ENCODE measurements at regions not wholly inside any gene's neighbourhood (a gene's known extent, or its start where the extent isn't known, plus 50 kb on each side); places are given as distances from the start of the nearest gene placed in this dataset.
A peak's percentile ranks its signal among the peaks of the same experiment; 100 is the strongest.

GRCh38 chr1:42096554-42096953, 56.7 kb upstream of the GUCA2B start:
- peak in 1 of 3 donors; percentile 38 for DNase-seq (ENCODE audit: low read depth in 2 of 3, low spot score in 2 of 3)

DNA sequence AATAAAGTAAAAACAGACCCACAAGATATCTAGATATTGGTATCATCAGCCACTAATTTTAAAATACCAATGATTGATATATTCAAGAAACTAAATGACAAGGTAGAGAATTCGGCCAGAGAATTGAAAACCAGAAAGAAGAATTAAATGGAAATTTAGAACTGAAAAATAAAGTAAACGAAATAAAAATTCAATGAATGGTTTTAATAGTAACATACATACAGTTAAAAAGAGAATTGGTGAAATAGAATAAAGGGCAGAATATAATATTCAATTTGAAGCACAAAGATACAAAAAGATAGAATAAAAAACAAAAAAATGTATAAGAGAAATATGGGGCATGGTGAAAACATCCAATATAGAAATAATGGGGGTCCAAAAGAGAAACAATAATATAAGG, 64.0 kb upstream of the GUCA2B start:
- DNase-seq (ENCODE audit: low read depth in 2 of 3, low spot score in 2 of 3) = no peak

- no peak for DNase-seq (ENCODE audit: low read depth in 2 of 3, low spot score in 2 of 3)
Observed at GRCh38 chr1:42086146-42086545, 67.1 kb upstream of the GUCA2B start.

DNA sequence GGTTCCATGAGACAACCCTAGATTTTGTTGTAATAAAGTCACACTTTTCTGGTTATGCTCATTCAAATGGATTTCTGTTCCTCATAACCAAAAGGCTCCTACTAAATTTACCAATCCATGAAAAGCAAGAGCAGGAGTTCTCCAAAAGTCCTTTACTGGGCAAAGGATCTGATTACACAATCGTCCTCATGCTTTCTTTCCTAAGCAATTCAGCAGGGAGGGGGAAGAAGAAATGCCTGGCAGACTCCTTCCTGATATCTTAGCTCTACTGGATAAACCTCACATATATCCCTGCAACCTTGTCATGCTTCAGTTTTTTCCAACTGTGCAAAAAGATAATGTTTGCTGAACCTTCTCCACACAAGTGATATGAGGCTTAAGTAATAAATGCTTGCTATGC, 67.6 kb upstream of the GUCA2B start:
- no peak for DNase-seq (ENCODE audit: low read depth in 2 of 3, low spot score in 2 of 3)

DNA sequence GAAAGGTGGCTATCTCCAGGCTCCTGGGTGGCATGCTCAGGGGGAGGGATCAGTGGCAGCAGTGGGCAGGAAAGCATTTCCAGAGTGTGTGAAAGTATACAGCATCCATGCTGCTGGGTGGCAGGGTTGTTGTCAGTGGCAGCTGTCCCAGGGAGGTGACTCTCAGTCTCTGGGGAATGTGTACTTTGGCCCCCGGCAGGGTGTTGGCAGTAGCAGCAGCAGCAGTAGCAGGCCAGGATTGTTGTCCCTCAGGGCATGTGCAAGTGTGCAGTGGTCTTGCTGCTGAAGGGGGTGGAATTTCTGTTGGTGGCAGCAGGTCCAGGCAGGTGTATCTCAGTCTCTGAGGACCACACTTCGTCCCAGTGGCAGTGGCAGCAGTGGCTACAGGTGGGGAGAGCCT, 71.7 kb upstream of the GUCA2B start:
- no peak for DNase-seq (ENCODE audit: low read depth in 2 of 3, low spot score in 2 of 3)

GRCh38 chr1:42075179-42075578, 78.0 kb upstream of the GUCA2B start:
- no peak for DNase-seq (ENCODE audit: low read depth in 2 of 3, low spot score in 2 of 3)

- DNase-seq (ENCODE audit: low read depth in 2 of 3, low spot score in 2 of 3) = no peak
Observed at GRCh38 chr1:42070996-42071395, 82.2 kb upstream of the GUCA2B start.

DNA sequence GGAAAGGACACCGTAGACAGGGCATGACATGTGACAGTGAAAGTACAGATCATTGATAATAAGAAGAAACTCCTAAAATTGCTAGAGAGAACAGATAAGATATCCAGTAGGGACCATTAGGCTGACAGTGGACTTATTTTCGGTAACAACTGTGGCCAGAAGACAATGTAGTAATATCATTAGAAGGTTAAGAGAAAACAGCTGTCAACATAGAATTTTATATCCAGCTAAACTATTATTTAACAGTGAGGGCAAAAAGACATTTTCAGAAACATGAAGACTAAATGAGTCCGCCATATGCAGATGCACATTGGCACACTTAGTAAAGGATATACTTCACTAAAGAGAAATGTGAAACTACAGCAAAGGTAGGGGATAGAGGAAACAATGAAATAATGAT, 95.4 kb upstream of the GUCA2B start:
- DNase-seq (ENCODE audit: low read depth in 2 of 3, low spot score in 2 of 3) = no peak

GRCh38 chr1:42056460-42056859, 96.8 kb upstream of the GUCA2B start:
- no peak for DNase-seq (ENCODE audit: low read depth in 2 of 3, low spot score in 2 of 3)

DNA sequence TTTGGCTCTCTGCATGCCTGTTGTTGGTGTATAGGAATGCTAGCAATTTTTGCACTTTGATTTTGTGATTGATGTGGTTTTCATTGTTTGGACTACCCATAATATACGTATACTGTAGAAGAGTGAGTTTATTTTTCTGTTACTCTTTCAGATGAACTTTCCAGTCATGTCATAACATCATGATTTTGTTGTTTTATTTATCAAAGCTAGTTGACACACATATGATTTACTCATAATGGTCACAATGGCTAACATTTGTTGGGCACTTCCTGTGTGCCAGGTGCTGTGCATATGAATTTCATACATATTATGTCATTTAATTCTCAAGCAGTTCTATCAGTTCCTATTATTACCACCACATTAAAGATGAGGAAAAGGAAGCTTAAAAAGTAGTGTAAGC, 98.1 kb upstream of the GUCA2B start:
- no peak for DNase-seq (ENCODE audit: low read depth in 2 of 3, low spot score in 2 of 3)

- no peak for DNase-seq (ENCODE audit: low read depth in 2 of 3, low spot score in 2 of 3)
Observed at GRCh38 chr1:42052072-42052699, 101.0 kb upstream of the GUCA2B start.

DNA sequence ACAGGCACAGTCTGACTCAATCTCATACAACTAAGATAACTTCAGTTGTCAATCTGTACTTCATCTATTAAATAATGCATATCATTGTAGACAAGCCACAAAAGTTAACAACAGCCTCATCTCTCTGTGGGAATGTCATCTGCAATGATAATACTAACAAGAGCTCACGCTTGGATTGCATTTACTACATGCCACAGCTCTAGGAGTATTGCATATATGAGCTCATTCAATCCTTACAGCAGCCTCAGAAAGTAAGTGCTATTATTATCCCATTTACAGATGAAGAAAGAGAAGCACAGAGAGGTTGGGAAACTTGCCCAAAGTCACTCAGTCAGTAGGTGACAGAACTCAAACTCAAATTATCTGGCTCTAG, 105.7 kb upstream of the GUCA2B start:
- DNase-seq (ENCODE audit: low read depth in 2 of 3, low spot score in 2 of 3) = no peak

DNA sequence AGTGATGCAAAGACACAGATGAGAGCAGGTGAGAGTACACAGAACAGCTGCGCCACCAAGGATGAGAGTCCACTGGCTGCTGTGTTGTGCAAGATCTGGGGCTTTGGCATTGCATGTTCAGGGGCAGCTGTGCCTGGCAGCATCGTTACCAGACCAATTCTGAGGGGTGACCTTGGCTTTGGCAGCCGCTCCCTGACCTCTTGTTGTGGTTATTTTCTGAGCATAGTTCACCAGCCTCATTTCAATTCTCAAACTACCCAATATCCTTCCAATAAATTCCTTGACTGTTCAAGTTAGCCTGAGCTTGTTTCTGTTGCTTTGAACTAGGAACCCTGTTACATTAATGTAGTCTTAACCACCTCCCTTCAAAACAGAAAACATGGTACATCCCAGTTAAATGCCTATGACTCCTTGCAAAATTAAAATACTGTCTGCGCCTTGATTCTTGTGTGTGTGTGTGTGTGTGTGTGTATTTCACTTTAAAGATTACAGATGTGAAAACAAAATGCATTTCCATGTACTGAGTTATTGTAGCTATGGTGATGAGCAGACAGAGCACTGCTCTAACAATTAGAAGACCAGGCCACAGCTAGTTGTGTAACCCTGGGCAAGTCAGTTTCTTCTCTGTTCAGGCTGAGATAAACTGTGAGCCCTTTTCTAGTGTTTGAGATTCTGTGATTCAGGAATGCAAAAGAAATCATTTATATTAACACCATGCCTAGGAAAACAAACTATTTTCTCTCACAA, 106.3 kb upstream of the GUCA2B start:
- no peak for DNase-seq (ENCODE audit: low read depth in 2 of 3, low spot score in 2 of 3)

- DNase-seq (ENCODE audit: low read depth in 2 of 3, low spot score in 2 of 3) = no peak
Observed at GRCh38 chr1:42044346-42044745, 108.9 kb upstream of the GUCA2B start.

GRCh38 chr1:42043811-42044210, 109.4 kb upstream of the GUCA2B start:
- no peak for DNase-seq (ENCODE audit: low read depth in 2 of 3, low spot score in 2 of 3)

- no peak for DNase-seq (ENCODE audit: low read depth in 2 of 3, low spot score in 2 of 3)
Observed at GRCh38 chr1:42043182-42043581, 110.0 kb upstream of the GUCA2B start.

- DNase-seq (ENCODE audit: low read depth in 2 of 3, low spot score in 2 of 3) = no peak
Observed at GRCh38 chr1:42041031-42041430, 112.2 kb upstream of the GUCA2B start.

DNA sequence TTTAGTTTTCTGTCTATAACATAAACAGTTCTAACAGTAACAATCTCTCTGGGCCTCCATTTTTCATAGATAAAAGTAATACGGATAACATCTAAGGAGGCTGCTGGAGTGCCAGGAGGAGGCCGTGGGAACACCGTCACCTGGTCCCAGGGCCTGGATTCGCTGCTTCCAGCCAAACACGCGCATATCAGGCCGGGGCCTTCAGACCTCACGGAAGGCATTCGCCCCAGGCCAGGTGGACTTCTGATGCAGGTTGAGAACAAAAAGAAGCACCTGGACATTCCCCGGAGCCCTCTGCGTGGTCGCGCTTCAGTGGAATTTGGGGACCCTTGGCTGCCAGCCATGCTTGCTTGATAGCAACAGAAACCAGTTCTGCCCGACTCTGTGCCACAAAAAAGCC, 113.1 kb upstream of the GUCA2B start:
- no peak for DNase-seq (ENCODE audit: low read depth in 2 of 3, low spot score in 2 of 3)

DNA sequence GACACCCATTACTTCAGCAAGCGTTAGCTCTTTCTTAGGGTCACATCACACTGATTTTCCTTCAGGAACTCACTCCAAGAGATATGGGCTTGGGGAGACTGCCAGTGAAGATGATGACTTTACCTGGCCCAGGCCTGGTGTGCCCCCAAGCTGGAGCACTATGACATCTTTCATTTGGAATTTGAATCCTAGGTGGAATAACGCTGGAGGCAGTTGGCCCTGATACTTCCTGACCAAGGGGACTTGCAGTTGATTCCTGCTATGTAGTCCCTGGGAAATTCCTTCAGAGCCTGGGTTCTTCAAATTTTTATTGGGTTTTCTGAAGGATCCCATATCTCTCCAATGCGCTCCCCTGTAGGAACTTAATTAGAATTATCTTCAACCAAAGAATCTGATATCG, 114.9 kb upstream of the GUCA2B start:
- DNase-seq (ENCODE audit: low read depth in 2 of 3, low spot score in 2 of 3) = no peak

GRCh38 chr1:42037586-42037985, 115.6 kb upstream of the GUCA2B start:
- DNase-seq (ENCODE audit: low read depth in 2 of 3, low spot score in 2 of 3) = no peak

GRCh38 chr1:42037161-42037560, 116.0 kb upstream of the GUCA2B start:
- DNase-seq (ENCODE audit: low read depth in 2 of 3, low spot score in 2 of 3) = no peak

GRCh38 chr1:42035830-42036604, 117.2 kb upstream of the GUCA2B start:
- peak; percentile 87 to 96 (median 94) for DNase-seq (ENCODE audit: low read depth in 2 of 3, low spot score in 2 of 3)
